Fibroblast of the aortic adventitia (primary cell): ENCODE measurements at regions not wholly inside any gene's neighbourhood (a gene's known extent, or its start where the extent isn't known, plus 50 kb on each side); places are given as distances from the start of the nearest gene placed in this dataset.
"Not testable (repeated sequence)": the region's sequence is repeated elsewhere in the genome, so short reads cannot be mapped to it uniquely, and the experiment has no call there.

Experiments used
- DNase-seq: peaks from one replicate; pipeline ENCODE4 v3.0.0-alpha.2; 2010; ENCODE audit warnings: low read depth
- H3K4me3 ChIP-seq: 2 replicates; pipeline ENCODE4 v1.5.1; 2011; ENCODE audit warnings: low read depth, mild to moderate bottlenecking, control low read depth, low read length, moderate library complexity
- CTCF ChIP-seq: IDR thresholded peaks from 2 replicates; pipeline ENCODE4 v1.5.1; 2011; ENCODE audit warnings: mild to moderate bottlenecking, low read length, control low read depth, inconsistent platforms; ENCODE audit not compliant: insufficient read depth

- TF ChIP-seq CTCF: no peak
- no peak overlapping the region for H3K4me3 ChIP-seq
- no peak for DNase-seq
Observed at GRCh38 chr10:36748128-36748871, 377.1 kb upstream of the ANKRD30A start.

GRCh38 chr10:36739884-36740445 lies 385.4 kb upstream of the ANKRD30A start:
- DNase-seq: no peak
- no peak overlapping the region for H3K4me3 ChIP-seq
- no peak for TF ChIP-seq CTCF

GRCh38 chr10:36738738-36739431 lies 386.5 kb upstream of the ANKRD30A start:
- no peak for TF ChIP-seq CTCF
- DNase-seq: no peak
- H3K4me3 ChIP-seq: no peak overlapping the region

GRCh38 chr10:36736311-36736710 lies 389.1 kb upstream of the ANKRD30A start:
- no peak overlapping the region for H3K4me3 ChIP-seq
- no peak for TF ChIP-seq CTCF
- no peak for DNase-seq

GRCh38 chr10:36734590-36734989 lies 390.8 kb upstream of the ANKRD30A start:
- H3K4me3 ChIP-seq, DNase-seq: not testable (repeated sequence)

GRCh38 chr10:36730316-36730715 lies 395.1 kb upstream of the ANKRD30A start:
- DNase-seq: no peak
- TF ChIP-seq CTCF: no peak
- no peak overlapping the region for H3K4me3 ChIP-seq

- no peak overlapping the region for H3K4me3 ChIP-seq
- no peak for TF ChIP-seq CTCF
- DNase-seq: no peak
Observed at GRCh38 chr10:36728626-36729025, 396.8 kb upstream of the ANKRD30A start.
